ENCODE measurements at regions not wholly inside any gene's neighbourhood (a gene's known extent, or its start where the extent isn't known, plus 50 kb on each side); places are given as distances from the start of the nearest gene placed in this dataset.

DNA sequence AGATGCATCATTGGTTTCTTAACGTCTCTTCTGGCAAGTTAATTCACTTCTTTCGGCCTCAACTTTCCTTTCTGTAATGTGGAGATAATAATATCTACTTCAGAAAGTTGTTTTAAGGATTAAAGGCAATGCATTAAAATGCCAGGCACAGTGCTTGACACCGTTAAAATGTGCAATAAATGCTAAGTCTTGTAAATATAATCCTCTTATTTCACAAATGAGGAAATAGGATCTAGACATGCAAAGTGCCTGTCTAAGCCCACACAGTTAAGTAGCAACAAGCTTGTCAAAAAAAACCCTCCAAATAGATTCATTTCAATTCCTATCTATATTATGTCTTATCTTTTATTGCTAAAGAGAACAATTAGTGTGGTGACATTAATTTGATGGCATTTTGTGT is 86.4 kb upstream of the TSC22D1 start:
- TF ChIP-seq, protein P1, sequence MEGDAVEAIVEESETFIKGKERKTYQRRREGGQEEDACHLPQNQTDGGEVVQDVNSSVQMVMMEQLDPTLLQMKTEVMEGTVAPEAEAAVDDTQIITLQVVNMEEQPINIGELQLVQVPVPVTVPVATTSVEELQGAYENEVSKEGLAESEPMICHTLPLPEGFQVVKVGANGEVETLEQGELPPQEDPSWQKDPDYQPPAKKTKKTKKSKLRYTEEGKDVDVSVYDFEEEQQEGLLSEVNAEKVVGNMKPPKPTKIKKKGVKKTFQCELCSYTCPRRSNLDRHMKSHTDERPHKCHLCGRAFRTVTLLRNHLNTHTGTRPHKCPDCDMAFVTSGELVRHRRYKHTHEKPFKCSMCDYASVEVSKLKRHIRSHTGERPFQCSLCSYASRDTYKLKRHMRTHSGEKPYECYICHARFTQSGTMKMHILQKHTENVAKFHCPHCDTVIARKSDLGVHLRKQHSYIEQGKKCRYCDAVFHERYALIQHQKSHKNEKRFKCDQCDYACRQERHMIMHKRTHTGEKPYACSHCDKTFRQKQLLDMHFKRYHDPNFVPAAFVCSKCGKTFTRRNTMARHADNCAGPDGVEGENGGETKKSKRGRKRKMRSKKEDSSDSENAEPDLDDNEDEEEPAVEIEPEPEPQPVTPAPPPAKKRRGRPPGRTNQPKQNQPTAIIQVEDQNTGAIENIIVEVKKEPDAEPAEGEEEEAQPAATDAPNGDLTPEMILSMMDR (optimal IDR thresholded peaks at IDR 0.05 in 1 of 3, IDR thresholded peaks at IDR 0.05 in 1 of 3, conservative IDR thresholded peaks at IDR 0.05 in 1 of 3; ENCODE audit: extremely low read depth in 1 of 3, insufficient read depth in 2 of 3, low read length in 3 of 3) = no peak
- no peak for TF ChIP-seq EZH2 (IDR thresholded peaks at IDR 0.05; ENCODE audit: low read length)

Measured in keratinocyte (primary cell).